Thoracic aorta (tissue), 2 donors: ENCODE measurements at regions not wholly inside any gene's neighbourhood (a gene's known extent, or its start where the extent isn't known, plus 50 kb on each side); places are given as distances from the start of the nearest gene placed in this dataset.

Experiments used
- ATAC-seq: fragments of 150-250 bp; one replicate; pipeline ENCODE4 v1.8.0; 2017; ENCODE audit warnings: low read depth; ENCODE audit not compliant: insufficient number of reproducible peaks, low FRiP score
- DNase-seq: peaks from one replicate; pipeline ENCODE4 v3.0.0-alpha.2; 2020; ENCODE audit warnings: low spot score
- H3K27ac ChIP-seq, 2 donors: fragments of 200-600 bp; sonication (generic); 1 replicate in 1 of 2; 2 replicates in 1 of 2; pipeline ENCODE4 v1.5.1; 2016; ENCODE audit warnings: mild to moderate bottlenecking in 2 of 2, moderate library complexity in 2 of 2
- H3K27me3 ChIP-seq: fragments of 200-600 bp; sonication (generic); replicated peaks from 2 replicates; pipeline ENCODE4 v1.6.0; 2016; ENCODE audit warnings: mild to moderate bottlenecking; ENCODE audit not compliant: insufficient read depth
- H3K36me3 ChIP-seq: fragments of 200-600 bp; sonication (generic); one replicate; pipeline ENCODE4 v1.5.1; 2016
- H3K4me1 ChIP-seq, 2 donors: fragments of 200-600 bp; sonication (generic); 1 replicate in 1 of 2; 2 replicates in 1 of 2; pipeline versions ENCODE4 v1.5.1 to v1.6.0; 2016; ENCODE audit warnings: low read depth in 2 of 2, mild to moderate bottlenecking in 1 of 2; ENCODE audit not compliant: control insufficient read depth in 1 of 2
- H3K4me3 ChIP-seq: fragments of 200-600 bp; sonication (generic); 2 replicates; pipeline ENCODE4 v1.5.1; 2016; ENCODE audit warnings: mild to moderate bottlenecking
- H3K9me3 ChIP-seq: fragments of 200-600 bp; sonication (generic); 2 replicates; pipeline ENCODE4 v1.5.1; 2016
- CTCF ChIP-seq: fragments of 200-600 bp; sonication (generic); IDR thresholded peaks from one replicate; pipeline ENCODE4 v1.5.1; 2019; ENCODE audit warnings: antibody characterized with exemption

- DNase-seq (no peak), ATAC-seq (no peak)
- TF ChIP-seq CTCF: no peak
- Histone ChIP-seq H3K36me3 (no peaks in the 10 kb centered on the region), H3K4me1 (no peaks in the 10 kb centered on the region), H3K27ac (no peak overlapping the region), H3K4me3 (no peak overlapping the region), H3K9me3 (no peaks in the 10 kb centered on the region), H3K27me3 (no peaks in the 10 kb centered on the region)
Observed at GRCh38 chr11:134667505-134667904, 255.5 kb upstream of the B3GAT1 start.

- Histone ChIP-seq H3K27ac (no peak overlapping the region), H3K4me1 (no peaks in the 10 kb centered on the region)
Observed at GRCh38 chr11:134667175-134667500, 255.1 kb upstream of the B3GAT1 start.

DNA sequence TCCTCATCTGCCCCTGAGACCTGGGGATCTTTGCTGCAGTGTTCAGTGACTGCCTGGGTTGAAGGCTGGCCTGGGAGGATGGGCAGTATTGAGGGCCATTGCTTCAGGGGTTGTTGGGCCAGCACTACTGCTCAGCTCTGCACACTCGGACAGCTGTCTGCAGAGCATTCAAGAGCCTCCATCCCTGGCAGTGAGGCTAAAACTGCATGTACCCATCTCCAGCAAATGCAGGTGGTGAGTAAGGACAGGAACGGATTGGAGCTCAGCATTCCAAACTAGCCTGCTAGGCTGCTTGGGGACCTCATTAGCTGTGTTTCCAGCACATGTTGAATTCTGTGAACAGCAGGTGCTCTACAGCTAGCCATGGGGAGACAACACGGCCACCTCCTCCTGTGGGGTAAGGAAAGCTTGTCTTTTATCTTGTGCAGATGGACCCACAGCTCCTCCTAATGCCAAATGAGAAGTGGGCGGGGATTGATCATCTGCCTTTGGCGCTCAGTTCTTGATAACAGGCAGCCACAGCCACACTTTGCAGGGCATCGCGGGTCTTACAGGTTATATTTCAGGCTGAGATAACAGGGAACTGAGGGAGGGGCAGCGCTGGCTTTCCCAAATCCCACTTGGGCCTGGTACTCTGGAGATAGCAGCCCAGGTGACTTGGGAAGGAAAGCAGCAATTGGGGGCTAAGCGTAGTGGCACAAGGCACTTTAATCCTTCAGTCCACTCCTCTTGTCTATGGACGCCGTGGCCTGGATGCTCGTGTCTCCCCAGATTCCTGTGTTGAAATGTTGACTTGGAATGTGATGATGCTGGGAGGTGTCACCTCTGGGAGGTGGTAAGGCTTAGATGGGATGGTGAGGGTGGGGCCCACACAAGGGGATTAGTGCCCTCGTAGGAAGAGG is 254.5 kb upstream of the B3GAT1 start:
- TF ChIP-seq CTCF: no peak
- no peak overlapping the region for H3K4me3 ChIP-seq
- no peaks in the 10 kb centered on the region for H3K9me3 ChIP-seq
- H3K27ac ChIP-seq: no peak overlapping the region
- H3K36me3 ChIP-seq: no peaks in the 10 kb centered on the region
- DNase-seq (no peak), ATAC-seq (no peak)
- no peaks in the 10 kb centered on the region for H3K4me1 ChIP-seq
- no peaks in the 10 kb centered on the region for H3K27me3 ChIP-seq

More at GRCh38 chr11:134667175-134667500, 255.1 kb upstream of the B3GAT1 start:
- H3K36me3 ChIP-seq: no peaks in the 10 kb centered on the region
- no peak overlapping the region for H3K4me3 ChIP-seq
- ATAC-seq: no peak
- no peak for DNase-seq
- H3K27me3 ChIP-seq: no peaks in the 10 kb centered on the region
- TF ChIP-seq CTCF: no peak
- no peaks in the 10 kb centered on the region for H3K9me3 ChIP-seq

DNA sequence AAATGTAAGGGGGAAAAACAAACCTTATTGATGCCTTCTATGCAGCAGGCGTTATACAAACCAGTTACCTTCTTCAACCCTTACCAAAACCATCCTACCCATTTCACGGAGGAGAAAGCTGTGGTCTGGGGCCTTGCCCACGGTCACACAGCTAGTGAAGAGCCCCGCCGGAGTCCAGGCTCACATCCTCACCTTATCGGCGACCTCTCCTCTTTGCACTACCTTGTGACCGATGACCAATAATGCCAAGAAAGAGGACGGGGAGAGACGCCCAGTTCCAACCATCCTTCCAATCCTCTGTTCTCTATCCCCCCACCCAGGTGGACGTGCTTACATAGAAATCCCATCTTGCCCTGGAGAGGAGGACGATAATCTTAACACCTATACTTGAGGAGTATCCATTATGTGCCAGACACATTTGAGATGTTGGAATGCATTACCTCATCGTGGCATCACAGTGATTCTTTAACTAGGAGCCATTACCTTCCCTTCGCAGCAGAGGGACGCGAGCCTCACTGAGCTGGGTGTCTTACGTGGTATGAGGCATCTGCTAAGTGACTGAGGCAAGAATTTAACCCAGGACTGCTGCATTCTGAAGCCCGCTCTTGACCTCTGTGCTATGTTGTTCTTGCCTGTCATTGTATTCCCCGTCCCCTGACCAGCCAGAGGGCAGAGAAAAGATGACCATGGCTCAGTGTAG is 253.7 kb upstream of the B3GAT1 start:
- TF ChIP-seq CTCF: no peak

GRCh38 chr11:134665188-134665535 is 253.1 kb upstream of the B3GAT1 start:
- no peaks in the 10 kb centered on the region for H3K27me3 ChIP-seq
- H3K4me1 ChIP-seq: no peaks in the 10 kb centered on the region
- no peaks in the 10 kb centered on the region for H3K9me3 ChIP-seq
- ATAC-seq (no peak), DNase-seq (no peak)
- H3K36me3 ChIP-seq: no peaks in the 10 kb centered on the region
- H3K4me3 ChIP-seq: no peak overlapping the region
- no peak overlapping the region for H3K27ac ChIP-seq
- no peak for TF ChIP-seq CTCF

More for the DNA sequence above, 253.7 kb upstream of the B3GAT1 start:
- H3K36me3 ChIP-seq: no peaks in the 10 kb centered on the region
- H3K4me1 ChIP-seq: no peaks in the 10 kb centered on the region
- no peak overlapping the region for H3K27ac ChIP-seq
- no peaks in the 10 kb centered on the region for H3K27me3 ChIP-seq
- no peak for ATAC-seq
- H3K4me3 ChIP-seq: no peak overlapping the region
- DNase-seq: no peak
- H3K9me3 ChIP-seq: no peaks in the 10 kb centered on the region
